ENCODE measurements at regions not wholly inside any gene's neighbourhood (a gene's known extent, or its start where the extent isn't known, plus 50 kb on each side); places are given as distances from the start of the nearest gene placed in this dataset.

DNA sequence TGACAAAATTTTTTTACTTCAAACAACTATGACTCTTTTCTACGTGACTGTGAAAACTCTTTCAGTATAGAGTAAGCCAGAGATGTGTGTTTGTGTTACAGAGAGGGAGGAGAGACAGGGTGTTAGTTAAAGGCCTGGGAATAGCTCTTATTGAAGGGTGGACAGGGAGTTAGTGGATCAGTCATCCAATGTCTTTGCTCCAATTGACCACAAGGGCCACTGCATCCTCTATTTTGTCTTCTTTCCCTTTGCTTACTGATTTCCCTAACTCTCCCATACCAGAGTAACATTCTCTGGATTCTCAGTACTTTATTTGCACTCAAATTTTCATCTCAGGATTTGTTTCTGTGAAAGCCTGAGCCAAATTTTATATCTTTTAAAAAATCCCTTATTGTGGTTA is 920.3 kb downstream of the CDH18 start:
- TF ChIP-seq, protein P1, sequence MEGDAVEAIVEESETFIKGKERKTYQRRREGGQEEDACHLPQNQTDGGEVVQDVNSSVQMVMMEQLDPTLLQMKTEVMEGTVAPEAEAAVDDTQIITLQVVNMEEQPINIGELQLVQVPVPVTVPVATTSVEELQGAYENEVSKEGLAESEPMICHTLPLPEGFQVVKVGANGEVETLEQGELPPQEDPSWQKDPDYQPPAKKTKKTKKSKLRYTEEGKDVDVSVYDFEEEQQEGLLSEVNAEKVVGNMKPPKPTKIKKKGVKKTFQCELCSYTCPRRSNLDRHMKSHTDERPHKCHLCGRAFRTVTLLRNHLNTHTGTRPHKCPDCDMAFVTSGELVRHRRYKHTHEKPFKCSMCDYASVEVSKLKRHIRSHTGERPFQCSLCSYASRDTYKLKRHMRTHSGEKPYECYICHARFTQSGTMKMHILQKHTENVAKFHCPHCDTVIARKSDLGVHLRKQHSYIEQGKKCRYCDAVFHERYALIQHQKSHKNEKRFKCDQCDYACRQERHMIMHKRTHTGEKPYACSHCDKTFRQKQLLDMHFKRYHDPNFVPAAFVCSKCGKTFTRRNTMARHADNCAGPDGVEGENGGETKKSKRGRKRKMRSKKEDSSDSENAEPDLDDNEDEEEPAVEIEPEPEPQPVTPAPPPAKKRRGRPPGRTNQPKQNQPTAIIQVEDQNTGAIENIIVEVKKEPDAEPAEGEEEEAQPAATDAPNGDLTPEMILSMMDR (IDR thresholded peaks at IDR 0.05; ENCODE audit: insufficient read depth, low read length): no peak
- TF ChIP-seq, protein P2, sequence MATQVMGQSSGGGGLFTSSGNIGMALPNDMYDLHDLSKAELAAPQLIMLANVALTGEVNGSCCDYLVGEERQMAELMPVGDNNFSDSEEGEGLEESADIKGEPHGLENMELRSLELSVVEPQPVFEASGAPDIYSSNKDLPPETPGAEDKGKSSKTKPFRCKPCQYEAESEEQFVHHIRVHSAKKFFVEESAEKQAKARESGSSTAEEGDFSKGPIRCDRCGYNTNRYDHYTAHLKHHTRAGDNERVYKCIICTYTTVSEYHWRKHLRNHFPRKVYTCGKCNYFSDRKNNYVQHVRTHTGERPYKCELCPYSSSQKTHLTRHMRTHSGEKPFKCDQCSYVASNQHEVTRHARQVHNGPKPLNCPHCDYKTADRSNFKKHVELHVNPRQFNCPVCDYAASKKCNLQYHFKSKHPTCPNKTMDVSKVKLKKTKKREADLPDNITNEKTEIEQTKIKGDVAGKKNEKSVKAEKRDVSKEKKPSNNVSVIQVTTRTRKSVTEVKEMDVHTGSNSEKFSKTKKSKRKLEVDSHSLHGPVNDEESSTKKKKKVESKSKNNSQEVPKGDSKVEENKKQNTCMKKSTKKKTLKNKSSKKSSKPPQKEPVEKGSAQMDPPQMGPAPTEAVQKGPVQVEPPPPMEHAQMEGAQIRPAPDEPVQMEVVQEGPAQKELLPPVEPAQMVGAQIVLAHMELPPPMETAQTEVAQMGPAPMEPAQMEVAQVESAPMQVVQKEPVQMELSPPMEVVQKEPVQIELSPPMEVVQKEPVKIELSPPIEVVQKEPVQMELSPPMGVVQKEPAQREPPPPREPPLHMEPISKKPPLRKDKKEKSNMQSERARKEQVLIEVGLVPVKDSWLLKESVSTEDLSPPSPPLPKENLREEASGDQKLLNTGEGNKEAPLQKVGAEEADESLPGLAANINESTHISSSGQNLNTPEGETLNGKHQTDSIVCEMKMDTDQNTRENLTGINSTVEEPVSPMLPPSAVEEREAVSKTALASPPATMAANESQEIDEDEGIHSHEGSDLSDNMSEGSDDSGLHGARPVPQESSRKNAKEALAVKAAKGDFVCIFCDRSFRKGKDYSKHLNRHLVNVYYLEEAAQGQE (IDR thresholded peaks at IDR 0.05; ENCODE audit: insufficient replicate concordance, low read depth): no peak
- TF ChIP-seq GABPA (IDR thresholded peaks at IDR 0.05; ENCODE audit: low read depth) (no peak), POLR2AphosphoS5 (IDR thresholded peaks at IDR 0.05; ENCODE audit: low read depth) (no peak), SPI1 (IDR thresholded peaks at IDR 0.05; ENCODE audit: borderline replicate concordance, low read depth) (no peak)
- no peaks in the 10 kb centered on the region for H3K27me3 ChIP-seq (ENCODE audit: insufficient read depth, poor library complexity, severe bottlenecking)
- no peak for DNase-seq (ENCODE audit: low read depth in 1 of 2, low spot score in 1 of 2)
- no peak overlapping the region for H3K27ac ChIP-seq (replicated peaks)
- no peak overlapping the region for H3K4me3 ChIP-seq (replicated peaks; ENCODE audit: insufficient read depth, low read length)

DNA sequence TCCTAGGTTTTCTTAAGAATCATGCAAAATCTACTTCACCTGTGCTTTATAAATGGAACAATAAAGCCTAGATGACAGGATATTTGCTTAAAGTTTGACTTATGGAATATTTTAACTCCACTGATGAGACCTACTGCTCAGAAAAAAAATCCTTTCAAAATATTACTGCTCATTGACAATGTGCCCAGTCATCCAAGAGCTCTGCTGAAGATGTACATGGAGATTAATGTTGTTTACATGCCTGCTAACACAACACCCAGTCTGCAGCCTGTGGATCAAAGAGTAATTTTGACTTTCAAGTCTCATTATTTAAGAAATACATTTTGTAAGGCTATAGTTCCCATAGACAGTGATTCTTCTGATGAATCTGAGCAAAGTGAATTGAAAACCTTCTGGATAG is 889.6 kb downstream of the CDH18 start:
- H3K4me3 ChIP-seq (replicated peaks; ENCODE audit: insufficient read depth, low read length): no peak overlapping the region
- TF ChIP-seq SPI1 (IDR thresholded peaks at IDR 0.05; ENCODE audit: borderline replicate concordance, low read depth) (no peak), POLR2AphosphoS5 (IDR thresholded peaks at IDR 0.05; ENCODE audit: low read depth) (no peak), GABPA (IDR thresholded peaks at IDR 0.05; ENCODE audit: low read depth) (no peak)
- TF ChIP-seq, protein P2 (IDR thresholded peaks at IDR 0.05; ENCODE audit: insufficient replicate concordance, low read depth): no peak
- TF ChIP-seq, protein P1 (IDR thresholded peaks at IDR 0.05; ENCODE audit: insufficient read depth, low read length): no peak
- no peaks in the 10 kb centered on the region for H3K27me3 ChIP-seq (ENCODE audit: insufficient read depth, poor library complexity, severe bottlenecking)
- no peak overlapping the region for H3K27ac ChIP-seq (replicated peaks)
- no peak for DNase-seq (ENCODE audit: low read depth in 1 of 2, low spot score in 1 of 2)

DNA sequence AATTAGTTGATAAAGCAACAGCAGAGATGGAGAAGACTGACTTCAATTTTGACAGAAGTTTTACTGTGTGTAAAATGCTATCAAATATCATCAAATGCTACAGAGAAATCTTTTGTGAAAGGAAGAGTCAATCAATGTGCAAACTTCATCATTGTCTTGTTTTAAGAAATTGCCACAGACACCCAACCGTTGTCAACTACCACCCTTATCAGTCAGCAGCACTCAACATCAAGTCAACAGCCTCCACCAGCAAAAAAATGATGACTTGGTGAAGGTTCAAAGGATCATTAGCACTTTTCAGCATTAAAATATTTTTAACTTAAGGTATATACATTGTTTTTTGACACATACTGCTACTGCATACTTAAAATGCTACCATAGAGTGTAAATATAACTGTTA is 888.8 kb downstream of the CDH18 start:
- H3K27me3 ChIP-seq (ENCODE audit: insufficient read depth, poor library complexity, severe bottlenecking): no peaks in the 10 kb centered on the region
- no peak for DNase-seq (ENCODE audit: low read depth in 1 of 2, low spot score in 1 of 2)
- no peak overlapping the region for H3K27ac ChIP-seq (replicated peaks)
- TF ChIP-seq, protein P2 (IDR thresholded peaks at IDR 0.05; ENCODE audit: insufficient replicate concordance, low read depth): no peak
- TF ChIP-seq, protein P1 (IDR thresholded peaks at IDR 0.05; ENCODE audit: insufficient read depth, low read length): no peak
- TF ChIP-seq SPI1 (IDR thresholded peaks at IDR 0.05; ENCODE audit: borderline replicate concordance, low read depth) (no peak), POLR2AphosphoS5 (IDR thresholded peaks at IDR 0.05; ENCODE audit: low read depth) (no peak), GABPA (IDR thresholded peaks at IDR 0.05; ENCODE audit: low read depth) (no peak)
- H3K4me3 ChIP-seq (replicated peaks; ENCODE audit: insufficient read depth, low read length): no peak overlapping the region

Data from HL-60 (cell line).